Ovary (tissue), 7 donors: ENCODE measurements at regions not wholly inside any gene's neighbourhood (a gene's known extent, or its start where the extent isn't known, plus 50 kb on each side); places are given as distances from the start of the nearest gene placed in this dataset.

ENCODE experiments used
- DNase-seq, 5 donors: peaks; one replicate each; pipeline ENCODE4 v3.0.0-alpha.2; 2019 to 2020
- H3K27ac ChIP-seq, 2 donors: fragments of 200-600 bp; one replicate each; pipeline versions ENCODE4 v1.5.1 to v1.8.0; 2019 to 2022
- H3K27me3 ChIP-seq: fragments of 200-600 bp; one replicate; pipeline ENCODE4 v1.8.0; 2022
- H3K36me3 ChIP-seq: fragments of 200-600 bp; sonication (generic); one replicate; pipeline ENCODE4 v1.5.1; 2019
- H3K4me1 ChIP-seq: one replicate; pipeline ENCODE4 v1.8.1; 2013; ENCODE audit warnings: mild to moderate bottlenecking, moderate library complexity; ENCODE audit not compliant: insufficient read depth
- H3K4me3 ChIP-seq: fragments of 200-600 bp; sonication (generic); one replicate; pipeline ENCODE4 v1.5.1; 2017
- H3K9me3 ChIP-seq, 2 donors: fragments of 200-600 bp in 1 of 2; sonication (generic) in 1 of 2; one replicate each; pipeline versions ENCODE4 v1.5.1 to v1.8.1; 2013 to 2019; ENCODE audit warnings: mild to moderate bottlenecking in 1 of 2, moderate library complexity in 1 of 2
- EP300 ChIP-seq: sonication (generic); formaldehyde crosslinking; IDR thresholded peaks from one replicate; pipeline ENCODE4 v1.6.1; 2017; ENCODE audit warnings: antibody characterized with exemption
- POLR2A ChIP-seq: fragments of 450-650 bp; IDR thresholded peaks from one replicate; pipeline ENCODE4 v1.6.1; 2017; ENCODE audit warnings: antibody characterized with exemption, mild to moderate bottlenecking, moderate library complexity
- WGBS, 3 donors: extraction: QIAGEN DNeasy Blood & Tissue Kit in 1 of 3; methylation state at CpG; one replicate each; pipeline versions ENCODE4 v1.1.5 to v1.1.7; 2013 to 2017; 5-methylcytosine and 5-hydroxymethylcytosine counted together
- intact Hi-C, 4 donors: fragments of 100-400 bp; cut with DNase I; formaldehyde crosslinking; loops; one replicate each; pipeline versions ENCODE4 v1.11.0 to v1.15.1; 2022 to 2023
- TF ChIP-seq, protein P1 (sequence below), 3 donors: fragments of 450-650 bp in 2 of 3; fragments of 200-600 bp in 1 of 3; IDR thresholded peaks; one replicate each; pipeline versions ENCODE4 v1.5.1 to v1.8.0; 2016 to 2022; ENCODE audit warnings: antibody characterized with exemption in 3 of 3, mild to moderate bottlenecking in 1 of 3
- donor health status: DM: no; HTN: no; CAD: no; lungs with moderate emphysema.
- donor health status: DM: no; HTN: no; CAD: no.
- donor health status: Bipolar disorder and iron deficiency.
- donor health status: DM: no; HTN: no; CAD: no.
- donor health status: DM: yes; HTN: yes; CAD: no.

DNA sequence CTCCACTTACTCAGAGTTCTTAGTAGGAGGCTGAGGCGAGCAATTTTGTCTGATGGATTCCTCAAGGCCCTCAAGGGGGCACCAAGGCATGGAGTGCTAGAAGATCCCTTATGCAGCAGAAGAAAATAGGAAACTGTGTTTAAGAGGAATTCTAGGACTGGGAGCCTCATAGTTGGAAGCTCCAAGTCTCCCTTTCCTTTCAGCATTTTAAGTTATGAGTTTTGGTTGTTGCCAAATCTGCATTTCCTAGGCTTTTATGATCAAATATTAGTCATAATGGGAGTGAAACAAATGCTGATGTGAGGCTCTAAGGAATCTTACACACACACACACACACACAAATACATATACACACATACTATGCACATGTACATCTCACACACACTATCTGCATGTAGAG, 714.0 kb downstream of the UTRN start:
- no peaks in the 10 kb centered on the region for H3K36me3 ChIP-seq
- TF ChIP-seq POLR2A = no peak
- TF ChIP-seq, protein P1, sequence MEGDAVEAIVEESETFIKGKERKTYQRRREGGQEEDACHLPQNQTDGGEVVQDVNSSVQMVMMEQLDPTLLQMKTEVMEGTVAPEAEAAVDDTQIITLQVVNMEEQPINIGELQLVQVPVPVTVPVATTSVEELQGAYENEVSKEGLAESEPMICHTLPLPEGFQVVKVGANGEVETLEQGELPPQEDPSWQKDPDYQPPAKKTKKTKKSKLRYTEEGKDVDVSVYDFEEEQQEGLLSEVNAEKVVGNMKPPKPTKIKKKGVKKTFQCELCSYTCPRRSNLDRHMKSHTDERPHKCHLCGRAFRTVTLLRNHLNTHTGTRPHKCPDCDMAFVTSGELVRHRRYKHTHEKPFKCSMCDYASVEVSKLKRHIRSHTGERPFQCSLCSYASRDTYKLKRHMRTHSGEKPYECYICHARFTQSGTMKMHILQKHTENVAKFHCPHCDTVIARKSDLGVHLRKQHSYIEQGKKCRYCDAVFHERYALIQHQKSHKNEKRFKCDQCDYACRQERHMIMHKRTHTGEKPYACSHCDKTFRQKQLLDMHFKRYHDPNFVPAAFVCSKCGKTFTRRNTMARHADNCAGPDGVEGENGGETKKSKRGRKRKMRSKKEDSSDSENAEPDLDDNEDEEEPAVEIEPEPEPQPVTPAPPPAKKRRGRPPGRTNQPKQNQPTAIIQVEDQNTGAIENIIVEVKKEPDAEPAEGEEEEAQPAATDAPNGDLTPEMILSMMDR (IDR thresholded peaks at IDR 0.05) = no peak
- TF ChIP-seq EP300 = no peak
- DNase-seq = no peak
- no peaks in the 10 kb centered on the region for H3K27me3 ChIP-seq
- no peaks in the 10 kb centered on the region for H3K4me1 ChIP-seq
- 76 to 90% (median 82%) methylated on average over 1 of the region's 1 CpG for WGBS, 3 donors
- intact Hi-C loops = no loop called here
- no peak overlapping the region for H3K27ac ChIP-seq
- no peak overlapping the region for H3K4me3 ChIP-seq
- no peaks in the 10 kb centered on the region for H3K9me3 ChIP-seq

DNA sequence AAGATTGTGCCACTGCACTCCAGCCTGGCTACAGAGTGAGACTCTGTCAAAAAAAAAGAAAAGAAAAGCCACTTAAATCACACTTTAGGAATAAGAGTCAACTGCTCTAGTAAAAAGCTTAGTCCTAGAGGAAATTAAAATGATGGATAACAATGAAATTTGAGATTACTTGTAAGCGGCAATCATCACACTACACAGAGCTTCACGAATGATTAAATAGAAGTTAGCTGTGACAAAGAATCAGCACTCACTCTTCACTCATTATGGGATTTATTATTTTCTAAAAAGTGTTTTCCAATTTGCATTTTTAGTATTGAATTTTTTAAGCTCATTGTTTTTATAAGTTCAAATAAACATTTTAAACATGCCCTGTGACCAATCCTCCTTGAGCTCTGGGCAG, 718.0 kb downstream of the UTRN start:
- no peak overlapping the region for H3K4me3 ChIP-seq
- intact Hi-C loops = no loop called here
- H3K27ac ChIP-seq = no peak overlapping the region
- H3K4me1 ChIP-seq = no peaks in the 10 kb centered on the region
- H3K36me3 ChIP-seq = no peaks in the 10 kb centered on the region
- TF ChIP-seq POLR2A = no peak
- TF ChIP-seq, protein P1 (IDR thresholded peaks at IDR 0.05) = no peak
- no peak for TF ChIP-seq EP300
- no peaks in the 10 kb centered on the region for H3K27me3 ChIP-seq
- no peaks in the 10 kb centered on the region for H3K9me3 ChIP-seq
- 42 to 50% (median 46%) methylated on average over 2 of the region's 2 CpGs for WGBS, 3 donors
- DNase-seq = no peak

DNA sequence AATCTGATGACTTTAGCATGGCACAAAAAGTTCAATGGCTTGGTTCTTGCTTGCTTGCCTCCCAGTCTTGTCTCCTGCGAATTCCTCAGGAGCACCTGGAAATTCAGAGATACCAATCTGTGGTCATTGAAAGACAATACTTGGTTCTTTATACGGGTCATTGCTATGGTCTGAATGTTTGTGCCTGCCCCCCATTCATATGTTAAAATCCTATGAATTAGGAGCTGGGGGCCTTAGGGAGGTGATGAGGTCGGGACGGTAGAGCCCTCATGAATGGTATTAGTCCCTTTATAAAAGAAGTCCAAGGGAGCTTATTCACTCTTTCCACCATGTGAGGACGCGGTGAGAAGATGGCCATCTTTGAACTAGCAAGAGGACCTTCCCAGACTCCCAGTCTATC, 721.8 kb downstream of the UTRN start:
- Histone ChIP-seq H3K9me3 (no peaks in the 10 kb centered on the region), H3K27me3 (no peaks in the 10 kb centered on the region), H3K4me3 (no peak overlapping the region), H3K4me1 (no peaks in the 10 kb centered on the region), H3K36me3 (no peaks in the 10 kb centered on the region), H3K27ac (no peak overlapping the region)
- 86 to 91% (median 89%) methylated on average over 6 of the region's 6 CpGs for WGBS, 3 donors
- intact Hi-C loops = no loop called here
- TF ChIP-seq, protein P1 (IDR thresholded peaks at IDR 0.05) = no peak
- TF ChIP-seq POLR2A (no peak), EP300 (no peak)
- no peak for DNase-seq

DNA sequence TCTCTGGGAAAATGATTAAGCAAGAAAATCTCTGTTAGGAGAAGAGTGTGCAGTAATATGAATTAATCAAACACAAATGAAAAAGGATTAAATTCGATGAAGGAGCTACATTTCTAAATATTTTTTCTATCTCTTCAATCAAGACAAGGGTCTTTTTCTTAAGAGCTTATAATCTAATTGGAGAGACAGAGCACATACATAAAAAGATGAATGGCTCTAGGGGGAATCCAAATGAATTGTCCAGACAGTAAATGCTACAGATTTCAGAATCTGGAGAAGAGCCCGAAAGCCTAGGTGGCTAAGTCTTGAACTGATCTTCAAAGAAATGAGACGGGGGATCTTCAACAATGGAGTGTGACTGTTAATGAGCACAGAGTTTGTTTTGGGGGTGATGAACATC, 723.6 kb downstream of the UTRN start:
- H3K27ac ChIP-seq = no peak overlapping the region
- TF ChIP-seq POLR2A (no peak), EP300 (no peak)
- TF ChIP-seq, protein P1 (IDR thresholded peaks at IDR 0.05) = no peak
- no peaks in the 10 kb centered on the region for H3K9me3 ChIP-seq
- H3K4me1 ChIP-seq = no peaks in the 10 kb centered on the region
- H3K27me3 ChIP-seq = no peaks in the 10 kb centered on the region
- no peak for DNase-seq
- WGBS, 3 donors = 81 to 89% (median 84%) methylated on average over 3 of the region's 3 CpGs
- intact Hi-C loops = no loop called here
- no peak overlapping the region for H3K4me3 ChIP-seq
- no peaks in the 10 kb centered on the region for H3K36me3 ChIP-seq

DNA sequence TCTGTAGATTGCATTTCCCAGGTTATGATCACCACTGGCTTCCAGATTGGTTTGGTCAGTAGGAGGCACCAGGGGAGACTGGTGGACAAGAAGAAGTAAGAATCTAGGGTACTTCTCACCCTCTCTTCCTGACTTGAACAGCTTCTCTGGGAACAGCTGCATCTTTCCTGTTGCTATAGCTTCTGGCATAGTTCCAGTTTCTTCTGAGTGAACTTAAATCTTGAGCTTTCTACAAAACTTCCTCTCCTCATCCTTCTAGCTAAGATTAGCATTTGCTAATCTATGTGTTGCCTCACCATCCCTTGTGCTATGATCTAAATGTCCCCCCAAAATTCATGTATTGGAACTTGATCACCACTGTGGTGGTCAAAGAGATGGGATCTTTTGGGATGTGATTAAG, 724.6 kb downstream of the UTRN start:
- no peaks in the 10 kb centered on the region for H3K36me3 ChIP-seq
- intact Hi-C loops = no loop called here
- no peak for DNase-seq

More for the DNA sequence above, 724.6 kb downstream of the UTRN start:
- TF ChIP-seq EP300 = no peak
- TF ChIP-seq, protein P1 (IDR thresholded peaks at IDR 0.05) = no peak
- no peak for TF ChIP-seq POLR2A
- Histone ChIP-seq H3K27ac (no peak overlapping the region), H3K4me1 (no peaks in the 10 kb centered on the region), H3K9me3 (no peaks in the 10 kb centered on the region), H3K4me3 (no peak overlapping the region), H3K27me3 (no peaks in the 10 kb centered on the region)
